ENCODE measurements at regions not wholly inside any gene's neighbourhood (a gene's known extent, or its start where the extent isn't known, plus 50 kb on each side); places are given as distances from the start of the nearest gene placed in this dataset.
"Not testable (repeated sequence)": the region's sequence is repeated elsewhere in the genome, so short reads cannot be mapped to it uniquely, and the experiment has no call there.

GRCh38 chr1:166701603-166702100 is 137.6 kb upstream of the POGK start:
- no peak for DNase-seq

GRCh38 chr1:166703141-166703540 is 136.1 kb upstream of the POGK start:
- no peak for DNase-seq

GRCh38 chr1:166703726-166704462 is 135.4 kb upstream of the POGK start:
- DNase-seq: no peak

GRCh38 chr1:166705376-166706289 is 133.6 kb upstream of the POGK start:
- no peak for DNase-seq

GRCh38 chr1:166716620-166717019 is 122.7 kb upstream of the POGK start:
- no peak for DNase-seq

- no peak for DNase-seq
Observed at GRCh38 chr1:166721145-166721544, 118.1 kb upstream of the POGK start.

GRCh38 chr1:166730299-166730888 is 108.9 kb upstream of the POGK start:
- no peak for DNase-seq

- DNase-seq: no peak
Observed at GRCh38 chr1:166738140-166738539, 101.1 kb upstream of the POGK start.

GRCh38 chr1:166738873-166739272 is 100.4 kb upstream of the POGK start:
- DNase-seq: no peak

GRCh38 chr1:166740668-166741276 is 98.5 kb upstream of the POGK start:
- no peak for DNase-seq

GRCh38 chr1:166763318-166763717 is 76.0 kb upstream of the POGK start:
- no peak for DNase-seq

- no peak for DNase-seq
Observed at GRCh38 chr1:166766942-166767341, 72.3 kb upstream of the POGK start.

GRCh38 chr1:166784646-166785045 is 54.6 kb upstream of the POGK start:
- DNase-seq: not testable (repeated sequence)

- no peak for DNase-seq
Observed at GRCh38 chr1:166785987-166786386, 53.3 kb upstream of the POGK start.

- DNase-seq: no peak
Observed at GRCh38 chr1:166789286-166789685, 50.0 kb upstream of the POGK start.
